ENCODE measurements at regions not wholly inside any gene's neighbourhood (a gene's known extent, or its start where the extent isn't known, plus 50 kb on each side); places are given as distances from the start of the nearest gene placed in this dataset.

DNA sequence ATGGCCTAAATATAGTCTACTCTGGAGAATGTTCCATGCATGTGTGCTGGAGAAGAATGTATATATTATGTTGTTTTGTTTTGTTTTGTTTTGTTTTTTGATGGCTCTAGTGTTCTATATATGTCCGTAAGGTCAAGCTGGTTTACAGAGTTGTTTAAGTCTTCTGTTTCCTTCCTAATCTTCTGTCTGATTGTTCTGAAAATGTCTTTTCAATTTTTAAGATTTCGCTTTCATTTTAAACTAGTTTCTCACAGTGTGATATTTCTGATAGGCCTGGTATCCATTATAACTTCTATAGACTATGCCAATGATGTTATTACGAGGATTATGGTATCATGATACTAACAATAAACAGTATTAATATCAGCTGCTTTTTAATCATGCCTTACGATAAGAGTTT is 1126.3 kb upstream of the SORCS1 start:
- no peak overlapping the region for H3K27ac Mint-ChIP-seq
- no peaks in the 10 kb centered on the region for H3K4me1 Mint-ChIP-seq (ENCODE audit: unreplicated experiment)
- H3K27me3 Mint-ChIP-seq, result no peaks in the 10 kb centered on the region
- TF ChIP-seq, protein P1, sequence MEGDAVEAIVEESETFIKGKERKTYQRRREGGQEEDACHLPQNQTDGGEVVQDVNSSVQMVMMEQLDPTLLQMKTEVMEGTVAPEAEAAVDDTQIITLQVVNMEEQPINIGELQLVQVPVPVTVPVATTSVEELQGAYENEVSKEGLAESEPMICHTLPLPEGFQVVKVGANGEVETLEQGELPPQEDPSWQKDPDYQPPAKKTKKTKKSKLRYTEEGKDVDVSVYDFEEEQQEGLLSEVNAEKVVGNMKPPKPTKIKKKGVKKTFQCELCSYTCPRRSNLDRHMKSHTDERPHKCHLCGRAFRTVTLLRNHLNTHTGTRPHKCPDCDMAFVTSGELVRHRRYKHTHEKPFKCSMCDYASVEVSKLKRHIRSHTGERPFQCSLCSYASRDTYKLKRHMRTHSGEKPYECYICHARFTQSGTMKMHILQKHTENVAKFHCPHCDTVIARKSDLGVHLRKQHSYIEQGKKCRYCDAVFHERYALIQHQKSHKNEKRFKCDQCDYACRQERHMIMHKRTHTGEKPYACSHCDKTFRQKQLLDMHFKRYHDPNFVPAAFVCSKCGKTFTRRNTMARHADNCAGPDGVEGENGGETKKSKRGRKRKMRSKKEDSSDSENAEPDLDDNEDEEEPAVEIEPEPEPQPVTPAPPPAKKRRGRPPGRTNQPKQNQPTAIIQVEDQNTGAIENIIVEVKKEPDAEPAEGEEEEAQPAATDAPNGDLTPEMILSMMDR (conservative IDR thresholded peaks at IDR 0.05), result no peak
- H3K9me3 Mint-ChIP-seq, result no peaks in the 10 kb centered on the region
- no peak for DNase-seq (ENCODE audit: extremely low spot score, unreplicated experiment)
- no peaks in the 10 kb centered on the region for H3K36me3 Mint-ChIP-seq
- H3K4me3 Mint-ChIP-seq, result no peak overlapping the region

DNA sequence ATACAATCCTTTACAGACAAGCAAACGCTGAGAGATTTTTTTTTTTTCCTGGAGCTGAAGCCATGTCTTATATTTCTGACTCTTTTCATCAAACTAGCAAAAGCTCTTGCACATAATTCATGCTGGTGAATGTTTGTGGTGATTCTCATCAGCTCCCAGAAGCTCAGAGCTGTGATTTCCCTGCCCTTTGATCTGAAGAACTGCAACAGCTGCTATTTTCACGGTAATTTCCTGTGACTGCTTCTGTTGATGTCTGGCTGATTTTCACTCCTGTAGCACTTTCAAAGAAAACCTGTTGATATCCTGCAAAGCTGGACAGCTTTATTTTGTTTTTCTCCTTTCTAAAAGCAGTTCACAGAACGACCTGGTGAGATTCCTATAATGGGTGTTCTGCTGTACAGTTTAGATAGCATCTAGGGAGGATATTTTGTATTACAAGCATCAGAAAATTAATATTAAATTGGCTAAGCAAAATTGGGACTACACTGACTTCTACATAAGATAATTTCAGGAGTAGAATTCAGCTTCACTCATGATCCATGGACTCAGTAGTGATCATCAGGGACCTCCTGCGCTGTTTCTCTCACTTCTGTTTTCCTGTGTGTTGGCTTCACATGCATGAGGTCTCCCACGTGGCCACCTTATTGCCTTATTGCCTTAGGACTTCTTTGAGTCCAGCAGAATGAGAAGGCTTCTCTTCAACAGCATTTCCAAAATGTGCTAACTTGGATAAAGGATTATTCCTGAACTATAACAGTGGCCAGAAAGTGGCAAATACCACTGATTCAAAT is 1111.6 kb upstream of the SORCS1 start:
- TF ChIP-seq, protein P1 (conservative IDR thresholded peaks at IDR 0.05), result no peak
- H3K9me3 Mint-ChIP-seq, result no peaks in the 10 kb centered on the region
- no peak for DNase-seq (ENCODE audit: extremely low spot score, unreplicated experiment)
- H3K4me3 Mint-ChIP-seq, result no peak overlapping the region
- H3K27ac Mint-ChIP-seq, result no peak overlapping the region
- no peaks in the 10 kb centered on the region for H3K27me3 Mint-ChIP-seq
- H3K4me1 Mint-ChIP-seq (ENCODE audit: unreplicated experiment), result no peaks in the 10 kb centered on the region
- H3K36me3 Mint-ChIP-seq, result no peaks in the 10 kb centered on the region

GRCh38 chr10:108260383-108260906 is 1095.9 kb upstream of the SORCS1 start:
- Mint-ChIP-seq H3K9me3 (no peaks in the 10 kb centered on the region), H3K36me3 (no peaks in the 10 kb centered on the region), H3K27ac (no peak overlapping the region), H3K4me3 (no peak overlapping the region), H3K27me3 (no peaks in the 10 kb centered on the region), H3K4me1 (ENCODE audit: unreplicated experiment) (no peaks in the 10 kb centered on the region)
- no peak for DNase-seq (ENCODE audit: extremely low spot score, unreplicated experiment)
- TF ChIP-seq, protein P1 (conservative IDR thresholded peaks at IDR 0.05), result no peak

DNA sequence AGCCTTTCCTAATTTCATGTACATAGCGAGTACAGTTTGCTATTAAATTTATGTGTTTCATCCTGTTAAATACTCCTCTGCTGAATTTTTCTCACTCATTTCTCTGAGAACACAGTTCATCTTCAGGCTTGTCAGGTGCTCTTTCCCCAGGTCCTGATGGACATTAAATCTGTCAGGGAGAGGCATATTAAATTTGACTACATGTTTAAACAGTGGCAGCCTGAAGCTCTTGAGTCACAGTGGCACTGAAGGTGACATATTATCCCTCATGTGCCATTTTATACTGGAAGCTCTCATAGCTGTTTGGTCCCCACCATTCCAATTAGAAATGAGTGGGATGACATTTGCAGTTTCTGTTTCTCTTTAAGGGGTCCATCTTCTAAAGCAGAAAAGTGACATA is 1089.6 kb upstream of the SORCS1 start:
- no peak overlapping the region for H3K4me3 Mint-ChIP-seq
- H3K4me1 Mint-ChIP-seq (ENCODE audit: unreplicated experiment), result peaks cover 5% of the 10 kb centered on the region
- no peaks in the 10 kb centered on the region for H3K27me3 Mint-ChIP-seq
- no peaks in the 10 kb centered on the region for H3K36me3 Mint-ChIP-seq
- no peak for DNase-seq (ENCODE audit: extremely low spot score, unreplicated experiment)
- TF ChIP-seq, protein P1 (conservative IDR thresholded peaks at IDR 0.05), result no peak
- H3K27ac Mint-ChIP-seq, result no peak overlapping the region
- H3K9me3 Mint-ChIP-seq, result no peaks in the 10 kb centered on the region

DNA sequence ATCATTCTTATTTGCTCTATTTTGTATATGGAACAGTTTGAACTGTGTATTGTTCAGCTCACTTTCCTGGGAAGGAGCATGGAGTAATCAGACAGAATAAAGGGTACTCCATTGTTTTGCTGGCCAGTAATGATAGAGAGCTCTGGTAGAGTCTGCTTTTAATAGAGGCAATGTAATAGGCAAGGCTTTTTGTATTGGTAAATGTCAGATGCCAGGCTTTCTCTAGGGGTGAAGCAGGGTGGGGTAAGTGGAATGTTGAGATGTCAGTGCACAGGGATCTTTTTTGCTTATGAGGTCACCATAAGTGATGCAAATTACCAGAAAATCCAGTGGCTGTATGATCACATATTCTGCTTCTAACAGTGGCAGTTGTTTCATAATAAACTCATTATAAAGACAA is 1088.3 kb upstream of the SORCS1 start:
- H3K27me3 Mint-ChIP-seq, result no peaks in the 10 kb centered on the region
- no peaks in the 10 kb centered on the region for H3K36me3 Mint-ChIP-seq
- peaks cover 5% of the 10 kb centered on the region for H3K4me1 Mint-ChIP-seq (ENCODE audit: unreplicated experiment)
- TF ChIP-seq, protein P1 (conservative IDR thresholded peaks at IDR 0.05), result no peak
- no peak for DNase-seq (ENCODE audit: extremely low spot score, unreplicated experiment)
- H3K9me3 Mint-ChIP-seq, result peaks cover 4% of the 10 kb centered on the region
- H3K4me3 Mint-ChIP-seq, result no peak overlapping the region
- no peak overlapping the region for H3K27ac Mint-ChIP-seq

Measured in type B pancreatic cell (in vitro differentiated cells).